CD14-positive monocyte (primary cell): ENCODE measurements at regions not wholly inside any gene's neighbourhood (a gene's known extent, or its start where the extent isn't known, plus 50 kb on each side); places are given as distances from the start of the nearest gene placed in this dataset.

ENCODE experiments used
- DNase-seq, 3 donors: peaks; one replicate each; pipeline ENCODE4 v3.0.0-alpha.2; 2011 to 2022
- H2AFZ ChIP-seq: 2 replicates; pipeline ENCODE4 v1.6.0; 2012; ENCODE audit warnings: mild to moderate bottlenecking, low read depth, low read length, inconsistent platforms; ENCODE audit not compliant: insufficient read depth, poor library complexity, severe bottlenecking
- H3K27ac ChIP-seq, 2 donors: 1 replicate in 1 of 2; 2 replicates in 1 of 2; pipeline ENCODE4 v1.5.1; 2012 to 2013; ENCODE audit warnings: low read length in 2 of 2, control low read depth in 1 of 2, inconsistent platforms in 1 of 2, low read depth in 1 of 2, mild to moderate bottlenecking in 1 of 2
- H3K27me3 ChIP-seq, 2 donors: one replicate each; pipeline versions ENCODE4 v1.6.0 to v1.6.1; 2011 to 2013; ENCODE audit warnings: low read length in 2 of 2; ENCODE audit not compliant: control insufficient read depth in 2 of 2, insufficient read depth in 2 of 2
- H3K36me3 ChIP-seq, 2 donors: replicated peaks in 1 of 2; 1 replicate in 1 of 2; 2 replicates in 1 of 2; pipeline versions ENCODE4 v1.5.1 to v1.6.1; 2012 to 2013; ENCODE audit warnings: low read length in 2 of 2, control low read depth in 1 of 2, inconsistent platforms in 1 of 2, mild to moderate bottlenecking in 1 of 2; ENCODE audit not compliant: insufficient read depth in 2 of 2, control insufficient read depth in 1 of 2
- H3K4me1 ChIP-seq, 2 donors: 1 replicate in 1 of 2; 2 replicates in 1 of 2; pipeline versions ENCODE4 v1.5.1 to v1.6.1; 2012 to 2013; ENCODE audit warnings: low read length in 2 of 2, control low read depth in 1 of 2, inconsistent platforms in 1 of 2, mild to moderate bottlenecking in 1 of 2, moderate library complexity in 1 of 2; ENCODE audit not compliant: insufficient read depth in 2 of 2, control insufficient read depth in 1 of 2
- H3K4me2 ChIP-seq: replicated peaks from 2 replicates; pipeline ENCODE3; 2012; ENCODE audit warnings: low read length, moderate library complexity, mild to moderate bottlenecking; ENCODE audit not compliant: poor library complexity, severe bottlenecking; ENCODE audit errors: extremely low read depth
- H3K4me3 ChIP-seq, 3 experiments: fragments of 200-600 bp in 1 of 3; sonication (generic) in 1 of 3; replicated peaks in 1 of 3; 1 replicate in 2 of 3; 2 replicates in 1 of 3; pipeline ENCODE4 v1.5.1; 2011 to 2013; ENCODE audit warnings: low read length in 3 of 3, mild to moderate bottlenecking in 3 of 3, control low read depth in 2 of 3, low read depth in 2 of 3, inconsistent platforms in 1 of 3, moderate library complexity in 1 of 3
- H3K79me2 ChIP-seq: 2 replicates; pipeline ENCODE4 v1.6.0; 2012; ENCODE audit warnings: mild to moderate bottlenecking, control low read depth, inconsistent platforms, low read length, moderate library complexity; ENCODE audit not compliant: insufficient read depth
- H3K9ac ChIP-seq: 2 replicates; pipeline ENCODE4 v1.6.0; 2017; ENCODE audit warnings: low read length, mild to moderate bottlenecking; ENCODE audit not compliant: insufficient read depth, poor library complexity, severe bottlenecking
- H3K9me3 ChIP-seq, 2 donors: replicated peaks in 1 of 2; 1 replicate in 1 of 2; 2 replicates in 1 of 2; pipeline versions ENCODE4 v1.5.1 to v1.6.1; 2012 to 2013; ENCODE audit warnings: low read length in 2 of 2, control low read depth in 1 of 2; ENCODE audit not compliant: control insufficient read depth in 1 of 2, insufficient read depth in 1 of 2
- H4K20me1 ChIP-seq: 2 replicates; pipeline ENCODE4 v1.6.0; 2012; ENCODE audit warnings: mild to moderate bottlenecking, low read length, control low read depth, moderate library complexity; ENCODE audit not compliant: insufficient read depth
- H3K27ac Mint-ChIP-seq, 7 donors: one replicate each; pipeline ENCODE4 v1.8.0; 2020; ENCODE audit warnings: mild to moderate bottlenecking in 7 of 7, mixed read lengths in 7 of 7, moderate library complexity in 6 of 7, inconsistent platforms in 2 of 7
- H3K27me3 Mint-ChIP-seq, 3 donors: one replicate each; pipeline ENCODE4 v1.8.0; 2021 to 2022; ENCODE audit warnings: low read depth in 3 of 3, mild to moderate bottlenecking in 3 of 3, mixed read lengths in 3 of 3, moderate library complexity in 3 of 3, inconsistent platforms in 1 of 3
- H3K36me3 Mint-ChIP-seq, 2 donors: one replicate each; pipeline ENCODE4 v1.8.0; 2020; ENCODE audit warnings: mixed read lengths in 2 of 2, inconsistent platforms in 1 of 2, mild to moderate bottlenecking in 1 of 2
- H3K4me1 Mint-ChIP-seq: one replicate; pipeline ENCODE4 v1.8.0; 2020; ENCODE audit warnings: mild to moderate bottlenecking, mixed read lengths
- H3K4me3 Mint-ChIP-seq, 2 donors: one replicate each; pipeline ENCODE4 v1.8.0; 2020; ENCODE audit warnings: mild to moderate bottlenecking in 2 of 2, mixed read lengths in 2 of 2, moderate library complexity in 1 of 2
- H3K9me3 Mint-ChIP-seq, 7 donors: one replicate each; pipeline ENCODE4 v1.8.0; 2020 to 2022; ENCODE audit warnings: mixed read lengths in 7 of 7, mild to moderate bottlenecking in 6 of 7, moderate library complexity in 6 of 7, inconsistent platforms in 2 of 7
- WGBS: methylation state at CpG from one replicate; pipeline ENCODE4 v1.1.5; 2013; ENCODE audit warnings: missing lambda C conversion rate; ENCODE audit not compliant: insufficient coverage; 5-methylcytosine and 5-hydroxymethylcytosine counted together
- intact Hi-C, 2 donors: fragments of 100-400 bp; cut with micrococcal nuclease; formaldehyde crosslinking; loops; one replicate each; pipeline versions ENCODE4 v1.15.0 to v1.15.1; 2023
- TF ChIP-seq, protein P1 (sequence below): fragments of 200-600 bp; IDR thresholded peaks from one replicate; pipeline ENCODE4 v1.8.0; 2022; ENCODE audit warnings: antibody characterized with exemption, mild to moderate bottlenecking

GRCh38 chr20:17875981-17876385 is 92.6 kb downstream of the SNX5 start:
- Histone ChIP-seq H3K36me3 (no peaks in the 10 kb centered on the region), H3K79me2 (no peaks in the 10 kb centered on the region), H3K4me3 (no peak overlapping the region), H2AFZ (no peak overlapping the region), H3K9ac (no peak overlapping the region), H3K27me3 (no peaks in the 10 kb centered on the region), H3K9me3 (no peaks in the 10 kb centered on the region), H3K27ac (no peak overlapping the region), H3K4me1 (no peaks in the 10 kb centered on the region), H4K20me1 (no peaks in the 10 kb centered on the region), H3K4me2 (no peak overlapping the region)
- no peak overlapping the region for H3K27ac Mint-ChIP-seq
- peaks cover 26% of the 10 kb centered on the region for H3K4me1 Mint-ChIP-seq
- intact Hi-C loops: no loop called here
- DNase-seq: no peak
- TF ChIP-seq, protein P1, sequence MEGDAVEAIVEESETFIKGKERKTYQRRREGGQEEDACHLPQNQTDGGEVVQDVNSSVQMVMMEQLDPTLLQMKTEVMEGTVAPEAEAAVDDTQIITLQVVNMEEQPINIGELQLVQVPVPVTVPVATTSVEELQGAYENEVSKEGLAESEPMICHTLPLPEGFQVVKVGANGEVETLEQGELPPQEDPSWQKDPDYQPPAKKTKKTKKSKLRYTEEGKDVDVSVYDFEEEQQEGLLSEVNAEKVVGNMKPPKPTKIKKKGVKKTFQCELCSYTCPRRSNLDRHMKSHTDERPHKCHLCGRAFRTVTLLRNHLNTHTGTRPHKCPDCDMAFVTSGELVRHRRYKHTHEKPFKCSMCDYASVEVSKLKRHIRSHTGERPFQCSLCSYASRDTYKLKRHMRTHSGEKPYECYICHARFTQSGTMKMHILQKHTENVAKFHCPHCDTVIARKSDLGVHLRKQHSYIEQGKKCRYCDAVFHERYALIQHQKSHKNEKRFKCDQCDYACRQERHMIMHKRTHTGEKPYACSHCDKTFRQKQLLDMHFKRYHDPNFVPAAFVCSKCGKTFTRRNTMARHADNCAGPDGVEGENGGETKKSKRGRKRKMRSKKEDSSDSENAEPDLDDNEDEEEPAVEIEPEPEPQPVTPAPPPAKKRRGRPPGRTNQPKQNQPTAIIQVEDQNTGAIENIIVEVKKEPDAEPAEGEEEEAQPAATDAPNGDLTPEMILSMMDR: no peak
- H3K9me3 Mint-ChIP-seq: peaks cover 0 to 3% (median 0%) of the 10 kb centered on the region in 7 donors
- peaks cover 4 to 7% (median 5%) of the 10 kb centered on the region in 3 donors for H3K27me3 Mint-ChIP-seq
- no peaks in the 10 kb centered on the region for H3K36me3 Mint-ChIP-seq
- no peak overlapping the region for H3K4me3 Mint-ChIP-seq
- 72% methylated on average over 6 of the region's 10 CpGs for WGBS

- H3K27ac ChIP-seq: no peak overlapping the region
- no peak for DNase-seq
- H3K4me2 ChIP-seq: no peak overlapping the region
- H3K9me3 ChIP-seq: no peaks in the 10 kb centered on the region
- Mint-ChIP-seq H3K9me3 (peaks cover 0 to 3% (median 0%) of the 10 kb centered on the region in 7 donors), H3K27ac (no peak overlapping the region), H3K4me1 (peaks cover 26% of the 10 kb centered on the region), H3K27me3 (peaks cover 4 to 7% (median 7%) of the 10 kb centered on the region in 3 donors), H3K36me3 (no peaks in the 10 kb centered on the region), H3K4me3 (no peak overlapping the region)
- intact Hi-C loops: no loop called here
- no peak overlapping the region for H2AFZ ChIP-seq
- H3K4me1 ChIP-seq: no peaks in the 10 kb centered on the region
- H3K27me3 ChIP-seq: no peaks in the 10 kb centered on the region
- H3K9ac ChIP-seq: no peak overlapping the region
- TF ChIP-seq, protein P1: no peak
- H3K4me3 ChIP-seq: no peak overlapping the region
- 71% methylated on average over 11 of the region's 15 CpGs for WGBS
- H3K79me2 ChIP-seq: no peaks in the 10 kb centered on the region
- H4K20me1 ChIP-seq: no peaks in the 10 kb centered on the region
- no peaks in the 10 kb centered on the region for H3K36me3 ChIP-seq
Measured at GRCh38 chr20:17875106-17875980, 93.3 kb downstream of the SNX5 start.
